ENCODE measurements at regions not wholly inside any gene's neighbourhood (a gene's known extent, or its start where the extent isn't known, plus 50 kb on each side); places are given as distances from the start of the nearest gene placed in this dataset.
A peak's percentile ranks its signal among the peaks of the same experiment; 100 is the strongest.

DNA sequence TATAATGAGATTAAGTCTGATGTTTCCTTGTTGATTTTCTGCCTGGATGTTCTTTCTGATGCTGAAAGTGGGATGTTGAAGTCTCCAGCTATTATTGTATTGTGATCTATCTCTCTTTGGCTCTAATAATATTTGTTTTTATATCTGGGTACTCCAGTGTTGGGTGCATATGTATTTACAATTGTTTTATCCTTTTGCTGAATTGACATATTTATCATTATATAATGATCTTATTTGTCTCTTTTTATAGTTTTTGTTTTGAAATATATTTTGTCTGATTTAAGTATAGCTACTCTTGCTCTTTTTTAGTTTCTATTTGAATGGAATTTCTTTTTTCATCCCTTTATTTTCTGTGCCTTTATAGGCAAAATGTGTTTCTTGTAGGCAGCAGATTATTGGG is 522.2 kb upstream of the NEGR1 start:
- no peak for DNase-seq
- intact Hi-C loops (cut with DNase I) = no loop called here

- intact Hi-C loops (cut with DNase I) = no loop called here
- DNase-seq = no peak
Observed at GRCh38 chr1:72781038-72781437, 498.7 kb upstream of the NEGR1 start.

DNA sequence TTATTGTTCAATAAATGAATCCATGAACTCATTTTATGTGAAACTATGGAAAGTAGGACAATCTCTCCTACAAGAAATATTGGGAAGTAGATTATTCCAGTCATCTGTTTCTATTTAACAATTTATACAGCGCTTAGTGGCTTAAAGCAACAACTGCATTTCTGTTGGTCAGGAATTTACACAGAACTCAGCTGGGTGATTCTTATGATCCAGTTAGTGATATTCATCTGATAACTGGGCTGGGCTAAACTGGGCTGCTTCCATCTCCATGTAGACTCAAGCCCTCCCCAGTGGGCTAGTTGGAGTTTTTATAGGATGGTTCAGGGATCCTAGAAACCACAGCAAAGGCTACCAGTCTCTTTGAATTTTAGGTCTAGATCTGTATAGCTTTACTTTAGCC is 497.9 kb upstream of the NEGR1 start:
- intact Hi-C loops (cut with DNase I) = no loop called here
- no peak for DNase-seq

GRCh38 chr1:72777918-72778317 is 495.6 kb upstream of the NEGR1 start:
- no peak for DNase-seq
- intact Hi-C loops (cut with DNase I) = no loop called here

GRCh38 chr1:72763481-72763880 is 481.1 kb upstream of the NEGR1 start:
- no peak for DNase-seq
- intact Hi-C loops (cut with DNase I) = no loop called here

DNA sequence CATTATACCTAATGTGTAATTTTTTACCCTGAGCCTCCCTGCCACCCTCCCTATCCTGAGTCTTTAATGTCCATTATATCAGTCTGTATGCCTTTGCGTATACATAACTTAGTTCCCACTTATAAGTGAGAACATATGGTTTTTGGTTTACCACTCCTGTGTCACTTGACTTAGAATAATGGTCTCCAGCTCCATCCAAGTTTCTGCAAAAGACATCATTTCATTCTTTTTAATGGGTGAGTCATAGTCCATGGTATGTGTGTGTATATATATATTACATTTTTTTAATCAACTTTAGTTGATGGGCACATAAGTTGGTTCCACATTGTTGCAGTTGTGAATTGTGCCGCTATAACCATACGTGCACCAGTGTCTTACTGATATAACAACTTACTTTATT is 477.1 kb upstream of the NEGR1 start:
- intact Hi-C loops (cut with DNase I) = no loop called here
- no peak for DNase-seq

- intact Hi-C loops (cut with DNase I) = no loop called here
- DNase-seq = no peak
Observed at GRCh38 chr1:72757843-72758242, 475.5 kb upstream of the NEGR1 start.

DNA sequence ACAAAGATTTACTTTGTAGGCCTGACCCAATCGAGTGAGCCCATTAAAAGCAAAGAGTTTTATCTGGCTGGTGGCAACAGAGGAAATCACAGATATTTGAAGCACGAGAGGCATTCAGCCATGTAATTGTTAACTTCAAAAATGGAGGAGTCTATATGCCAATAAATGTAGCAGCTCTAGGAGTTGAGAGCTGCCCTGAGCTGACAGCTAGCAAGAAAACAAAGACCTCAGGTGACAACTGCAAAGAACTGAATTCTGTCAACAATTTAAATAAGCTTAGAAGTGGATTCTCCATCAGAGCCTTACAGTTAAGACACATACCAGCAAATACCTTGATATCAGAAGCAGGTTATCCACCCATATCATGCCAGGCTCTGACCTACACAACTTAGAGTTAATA is 463.1 kb upstream of the NEGR1 start:
- intact Hi-C loops (cut with DNase I) = no loop called here
- no peak for DNase-seq

DNA sequence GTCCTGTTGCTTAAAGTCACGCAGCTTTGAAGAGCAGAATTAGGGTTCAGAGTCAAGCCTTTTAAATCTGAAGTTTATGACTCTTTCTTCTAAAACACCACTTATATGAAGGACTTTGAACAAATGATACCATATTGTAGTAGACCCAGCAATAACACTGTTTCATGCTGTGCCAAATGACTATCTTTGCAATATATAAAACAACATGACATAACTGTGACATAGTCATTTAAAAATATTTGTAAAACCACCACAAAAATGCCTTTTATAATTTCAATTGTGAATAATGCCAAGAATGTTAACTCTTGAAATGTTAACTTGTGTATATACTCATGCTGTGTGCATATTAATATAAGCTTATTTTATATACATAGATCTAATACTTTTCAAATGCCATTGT is 452.1 kb upstream of the NEGR1 start:
- no peak for DNase-seq
- intact Hi-C loops (cut with DNase I) = no loop called here

DNA sequence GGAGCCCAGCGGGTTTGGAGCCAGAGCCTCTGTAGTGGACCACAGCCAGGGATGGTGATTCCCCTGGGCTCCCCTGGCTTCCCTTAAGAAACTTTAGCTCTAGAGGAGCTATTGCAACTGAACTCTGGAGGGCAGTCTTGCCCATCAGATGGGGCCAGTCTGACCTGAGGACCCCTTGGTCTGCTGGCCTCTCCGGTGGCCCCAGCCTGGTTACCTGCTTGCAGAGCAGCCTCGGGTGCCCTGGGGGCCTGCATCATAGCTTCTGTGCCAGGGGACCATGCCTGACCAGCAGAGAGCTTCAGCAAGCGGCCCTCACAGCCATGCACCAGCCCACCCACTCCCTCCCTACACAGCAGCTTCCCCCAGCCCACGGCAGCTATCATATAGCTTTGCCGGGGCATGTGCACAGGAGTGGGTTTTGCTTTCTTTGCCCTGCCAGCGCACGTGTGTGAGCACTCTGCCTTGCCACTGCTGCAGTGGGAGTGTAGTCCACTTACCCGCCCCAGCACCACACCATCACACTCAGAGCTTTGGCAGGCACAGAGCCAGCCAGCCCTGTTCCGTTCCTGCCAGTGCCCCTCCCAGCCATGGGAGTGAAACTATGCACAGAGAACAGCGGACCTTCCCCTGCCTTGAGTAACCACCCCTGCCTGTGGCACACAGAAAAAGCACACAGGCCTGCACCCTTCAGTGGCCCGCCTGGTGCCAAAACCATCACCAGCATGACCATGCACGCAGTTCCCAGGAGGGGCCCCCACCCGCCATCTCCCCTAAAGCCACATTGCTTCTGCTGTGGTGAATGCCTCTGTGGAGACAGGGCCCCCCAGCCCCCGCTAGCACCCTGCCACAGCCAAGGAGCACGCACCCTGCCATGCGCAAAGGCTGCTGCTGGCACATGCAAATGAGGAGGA is 442.9 kb upstream of the NEGR1 start:
- DNase-seq = peak in 1 of 42 donors; percentile 9
- intact Hi-C loops (cut with DNase I) = no loop called here

GRCh38 chr1:72705921-72706320 is 423.6 kb upstream of the NEGR1 start:
- DNase-seq = peak in 19 of 42 donors; percentile 4 to 55 (median 22)
- intact Hi-C loops (cut with DNase I) = no loop called here

DNA sequence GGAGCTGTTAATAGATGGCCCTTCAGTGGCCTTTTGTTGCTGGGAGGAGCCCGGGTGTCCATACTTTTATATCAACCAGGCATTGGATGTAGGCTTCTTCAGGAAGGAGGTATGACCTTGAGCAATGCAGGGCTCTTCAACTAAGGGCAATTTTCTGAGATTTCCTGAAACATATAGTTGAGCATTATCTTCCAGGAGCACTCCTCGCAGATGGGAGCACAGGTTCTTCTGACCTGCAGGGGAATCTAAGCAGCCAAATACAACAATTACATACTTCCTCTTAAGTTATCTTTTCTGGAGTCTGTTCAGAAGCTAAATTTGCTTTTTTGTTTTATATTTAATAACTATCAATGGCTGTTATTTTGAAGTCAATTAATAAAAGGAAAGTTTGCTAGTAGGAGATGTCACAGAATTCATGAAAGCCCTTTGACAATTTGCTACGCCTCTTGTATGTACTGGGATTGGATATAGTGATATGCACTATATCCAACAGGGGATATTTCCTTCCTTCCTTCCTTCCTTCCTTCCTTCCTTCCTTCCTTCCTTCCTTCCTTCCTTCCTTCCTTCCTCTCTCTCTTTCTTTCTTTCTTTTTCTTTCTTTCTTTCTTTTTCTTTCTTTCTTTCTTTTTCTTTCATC is 422.6 kb upstream of the NEGR1 start:
- DNase-seq = no peak
- intact Hi-C loops (cut with DNase I) = no loop called here

GRCh38 chr1:72697410-72697809 is 415.1 kb upstream of the NEGR1 start:
- intact Hi-C loops (cut with DNase I) = no loop called here
- DNase-seq = no peak

GRCh38 chr1:72693899-72694298 is 411.6 kb upstream of the NEGR1 start:
- intact Hi-C loops (cut with DNase I) = no loop called here
- DNase-seq = no peak

DNA sequence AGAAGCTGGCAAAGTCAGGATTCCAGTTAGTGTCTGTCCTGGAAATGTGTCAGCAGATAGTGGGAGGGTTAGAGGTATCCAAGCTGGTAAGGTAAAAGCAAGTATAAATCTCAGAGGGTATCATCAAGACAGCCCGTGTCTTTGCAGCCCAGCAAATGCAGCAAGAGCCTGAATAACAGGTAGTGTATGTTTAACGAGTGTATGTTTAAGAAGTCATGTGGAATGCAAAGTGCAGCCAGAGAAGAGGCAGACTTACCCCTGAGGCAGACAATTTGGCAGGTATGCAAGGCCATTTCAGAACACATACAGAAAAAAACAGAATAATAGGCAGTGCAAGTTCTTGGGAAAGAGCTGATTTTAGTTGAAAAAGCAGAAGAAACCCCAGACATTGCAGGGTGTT is 411.0 kb upstream of the NEGR1 start:
- DNase-seq = no peak
- intact Hi-C loops (cut with DNase I) = no loop called here

- no peak for DNase-seq
- intact Hi-C loops (cut with DNase I) = no loop called here
Observed at GRCh38 chr1:72690871-72691270, 408.5 kb upstream of the NEGR1 start.

DNA sequence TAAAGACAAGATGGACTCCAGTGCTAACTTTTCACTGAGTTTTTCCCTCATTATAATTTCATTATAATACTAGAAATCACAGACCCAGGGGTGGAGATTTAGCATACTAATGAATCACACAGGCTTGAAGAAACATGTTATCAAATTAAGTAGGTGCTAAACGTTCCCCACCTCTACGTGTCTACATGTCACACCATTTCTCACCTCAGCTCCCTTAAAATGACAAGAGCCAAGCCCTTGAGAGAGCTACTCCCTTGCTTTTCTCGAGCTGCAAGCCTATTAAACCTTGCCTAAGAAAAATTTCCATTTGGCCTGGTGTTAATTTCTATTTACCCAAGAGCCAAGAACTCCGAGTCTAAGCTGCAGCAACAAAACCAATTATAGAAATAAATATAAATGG is 396.3 kb upstream of the NEGR1 start:
- intact Hi-C loops (cut with DNase I) = no loop called here
- no peak for DNase-seq

- no peak for DNase-seq
- intact Hi-C loops (cut with DNase I) = no loop called here
Observed at GRCh38 chr1:72670902-72671301, 388.6 kb upstream of the NEGR1 start.

GRCh38 chr1:72662918-72663317 is 380.6 kb upstream of the NEGR1 start:
- intact Hi-C loops (cut with DNase I) = no loop called here
- no peak for DNase-seq

GRCh38 chr1:72650843-72651435 is 368.6 kb upstream of the NEGR1 start:
- no peak for DNase-seq
- intact Hi-C loops (cut with DNase I) = no loop called here

Measured in head of caudate nucleus (tissue), 42 donors.